KBM-7 (cell line): ENCODE measurements at regions not wholly inside any gene's neighbourhood (a gene's known extent, or its start where the extent isn't known, plus 50 kb on each side); places are given as distances from the start of the nearest gene placed in this dataset.

Experiments
- DNase-seq: peaks from one replicate; pipeline ENCODE4 v3.0.0-alpha.2; 2015
- in situ Hi-C: fragments of 300-500 bp; cut with MboI; formaldehyde crosslinking; loops from 2 replicates; pipeline ENCODE4 v1.14.3; 2020; ENCODE audit warnings: low sequenced_read_pairs, low pct_unique_long_range_greater_than_20kb, mixed read lengths

DNA sequence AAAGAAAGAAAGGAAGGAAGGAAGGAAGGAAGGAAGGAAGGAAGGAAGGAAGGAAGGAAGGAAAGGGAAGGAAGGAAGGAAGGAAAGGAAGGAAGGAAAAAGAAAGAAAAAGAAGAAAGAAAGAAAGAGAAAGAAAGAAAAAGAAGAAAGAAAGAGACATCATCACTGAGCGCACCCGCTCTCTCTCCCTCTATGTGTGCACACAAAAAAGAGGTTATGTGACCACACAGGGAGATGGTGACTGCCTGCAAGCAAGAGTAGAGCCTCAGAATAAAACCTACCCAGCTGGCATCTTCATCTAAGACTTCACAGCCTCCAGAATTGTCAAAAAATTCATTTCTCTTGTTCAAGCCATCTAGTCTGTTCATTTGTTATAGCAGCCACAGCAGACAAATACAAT, 1307.4 kb upstream of the ACVR2A start:
- in situ Hi-C loops: no loop called here
- DNase-seq: no peak

GRCh38 chr2:146532509-146533147, 1312.2 kb upstream of the ACVR2A start:
- in situ Hi-C loops: no loop called here
- no peak for DNase-seq

DNA sequence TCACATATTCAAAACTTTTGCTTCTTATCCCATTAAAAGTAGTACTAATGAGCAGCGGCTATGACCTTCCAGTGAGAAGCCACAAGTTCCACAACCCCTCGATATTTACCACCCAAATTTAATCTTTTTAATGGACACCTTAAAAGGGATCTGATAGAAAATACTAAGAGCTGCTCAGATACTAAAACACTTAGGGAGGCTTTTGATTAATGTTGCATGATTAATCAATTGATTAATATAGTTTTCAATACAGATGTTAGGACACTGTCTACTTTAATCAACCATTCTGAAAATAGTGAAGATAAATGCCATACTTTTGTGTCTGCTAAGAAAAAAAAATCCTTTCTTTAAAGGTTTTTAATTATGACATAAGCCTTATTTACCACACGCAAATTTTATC, 1312.8 kb upstream of the ACVR2A start:
- no peak for DNase-seq
- in situ Hi-C loops: no loop called here

DNA sequence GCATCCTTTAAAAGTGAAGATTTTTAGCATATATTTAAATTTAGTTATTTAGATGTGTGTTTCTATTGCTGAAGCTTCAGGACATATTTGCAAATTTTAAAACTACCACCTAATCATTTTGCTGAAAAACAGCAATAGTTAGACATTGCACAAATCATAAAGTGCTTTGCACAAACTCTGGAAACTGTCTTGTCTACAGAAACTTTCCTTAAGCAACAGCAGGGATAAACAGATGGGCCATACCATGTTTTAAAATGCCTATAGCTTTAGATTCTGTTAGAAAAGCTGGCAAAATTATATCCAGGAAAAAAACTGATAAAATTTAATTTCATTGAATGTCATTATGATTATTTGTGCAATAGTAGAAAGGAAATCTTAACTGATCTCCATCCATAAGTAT, 1313.9 kb upstream of the ACVR2A start:
- in situ Hi-C loops: no loop called here
- no peak for DNase-seq

- no peak for DNase-seq
- in situ Hi-C loops: no loop called here
Observed at GRCh38 chr2:146527166-146527565, 1317.7 kb upstream of the ACVR2A start.

- peak; percentile 11 for DNase-seq
- in situ Hi-C loops: no loop called here
Observed at GRCh38 chr2:146523196-146523595, 1321.6 kb upstream of the ACVR2A start.

- no peak for DNase-seq
Observed at GRCh38 chr2:146506851-146507250, 1338.0 kb upstream of the ACVR2A start.

DNA sequence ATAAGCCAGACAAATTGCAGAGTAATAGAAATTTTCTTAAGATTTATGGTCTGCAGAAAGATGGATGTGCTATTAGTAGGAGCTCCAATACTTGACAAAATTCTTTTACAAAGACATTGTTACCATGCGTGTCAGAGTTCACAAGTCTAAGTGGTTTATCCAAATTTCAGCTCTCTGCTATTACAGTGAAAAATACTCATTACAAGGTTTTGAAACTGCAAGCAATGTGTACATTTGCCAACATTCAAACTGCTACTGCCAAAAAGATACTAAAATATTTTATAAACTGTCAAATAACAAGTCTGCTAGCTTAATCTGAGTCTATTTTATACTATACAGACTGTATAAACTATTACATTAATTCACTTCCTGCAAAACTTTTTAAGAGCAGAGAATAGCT, 1341.5 kb upstream of the ACVR2A start:
- in situ Hi-C loops: no loop called here
- DNase-seq: no peak

More at GRCh38 chr2:146506851-146507250, 1338.0 kb upstream of the ACVR2A start:
- in situ Hi-C loops: no loop called here

DNA sequence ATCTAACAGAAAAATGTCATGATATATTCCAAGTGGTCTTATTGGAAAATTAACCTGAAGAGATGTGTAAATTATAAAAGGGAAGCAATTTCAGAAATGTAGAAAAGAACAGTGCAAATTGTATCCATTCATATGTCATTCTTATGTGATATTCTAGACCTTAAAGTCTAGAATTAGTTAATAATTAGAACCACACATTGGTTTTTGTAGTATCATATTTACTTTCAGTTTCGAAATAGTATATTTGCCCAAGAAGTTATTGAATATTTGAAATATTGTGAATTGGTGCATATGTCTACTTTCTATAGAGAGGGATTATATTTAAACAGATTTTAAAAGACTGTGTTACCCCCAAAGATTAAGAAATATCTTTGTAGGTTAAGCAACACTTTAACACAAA, 1348.6 kb upstream of the ACVR2A start:
- in situ Hi-C loops: no loop called here
- no peak for DNase-seq

DNA sequence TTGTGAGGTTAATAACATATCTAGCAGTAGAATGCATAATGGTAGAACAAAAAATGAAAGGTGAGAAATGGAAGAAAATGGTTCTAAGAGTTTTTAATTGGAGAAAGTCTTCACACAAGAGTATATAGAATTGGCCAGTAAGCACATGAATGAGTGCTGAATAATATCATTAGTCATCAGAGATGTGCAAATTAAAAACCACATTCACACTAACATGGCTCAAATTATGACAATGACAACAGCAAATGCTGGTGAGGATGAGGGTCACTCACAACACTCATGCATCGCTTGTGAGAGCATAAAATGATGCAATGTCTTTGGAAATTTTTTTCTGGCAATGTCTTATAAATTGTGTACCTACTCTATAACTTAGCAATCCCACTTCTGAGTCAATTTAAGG, 1355.4 kb upstream of the ACVR2A start:
- DNase-seq: no peak
- in situ Hi-C loops: no loop called here

DNA sequence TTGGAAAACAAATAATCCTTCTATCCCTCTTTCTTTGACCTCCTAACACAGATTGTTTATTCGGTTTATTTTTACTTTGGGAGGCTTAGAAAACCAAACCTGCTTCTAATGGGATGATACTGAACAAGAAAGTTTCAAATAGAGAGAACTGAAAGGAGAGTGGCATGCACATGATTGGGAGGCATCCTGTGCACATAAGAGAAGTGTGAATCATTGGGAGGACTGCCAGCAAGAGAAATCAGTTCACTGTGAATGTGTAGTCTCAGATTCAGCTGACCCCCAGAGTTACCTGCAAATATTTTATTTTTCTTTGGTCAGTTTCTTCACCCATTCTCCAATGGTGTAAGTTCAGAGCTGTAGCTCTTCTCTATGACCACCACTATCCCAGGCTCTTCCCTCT, 1363.2 kb upstream of the ACVR2A start:
- no peak for DNase-seq
- in situ Hi-C loops: no loop called here

- no peak for DNase-seq
- in situ Hi-C loops: no loop called here
Observed at GRCh38 chr2:146477383-146477782, 1367.4 kb upstream of the ACVR2A start.

DNA sequence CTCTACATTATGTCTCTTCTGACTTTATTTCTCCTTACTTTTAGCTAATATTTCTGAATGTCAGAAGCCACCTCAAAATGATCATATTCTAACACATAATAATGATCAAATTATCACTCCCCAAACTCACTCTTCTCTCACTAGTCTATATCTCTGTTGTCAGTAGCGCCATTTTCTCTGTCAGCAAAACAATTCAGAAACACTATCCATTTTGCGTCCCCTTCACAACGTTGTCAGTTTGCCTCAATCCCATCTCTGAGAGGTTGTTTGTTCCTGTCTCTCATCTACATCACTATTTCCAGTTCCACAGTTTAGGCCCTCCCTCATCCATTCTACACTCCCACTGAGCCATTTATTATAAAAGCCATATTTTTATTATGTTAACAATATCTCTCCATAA, 1376.3 kb upstream of the ACVR2A start:
- in situ Hi-C loops: no loop called here
- DNase-seq: no peak

DNA sequence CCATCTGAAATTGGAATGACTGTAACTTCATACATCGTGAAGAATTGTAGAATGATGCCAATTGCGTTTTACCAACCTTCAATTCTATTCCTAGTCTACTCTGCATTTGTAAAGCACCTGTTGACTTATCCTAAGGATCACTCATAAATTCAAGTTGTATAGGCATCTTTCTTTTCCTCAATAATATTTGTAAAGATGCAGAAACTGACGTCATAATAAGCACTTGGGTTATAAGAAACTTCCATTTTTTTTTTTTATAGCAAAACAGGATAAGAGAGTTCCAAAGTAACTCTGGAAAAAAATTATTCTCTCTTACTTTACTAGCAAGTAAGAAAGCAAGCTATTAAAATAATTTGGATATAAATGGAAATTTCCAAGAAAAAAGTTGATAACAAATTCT, 1377.4 kb upstream of the ACVR2A start:
- no peak for DNase-seq
- in situ Hi-C loops: no loop called here

DNA sequence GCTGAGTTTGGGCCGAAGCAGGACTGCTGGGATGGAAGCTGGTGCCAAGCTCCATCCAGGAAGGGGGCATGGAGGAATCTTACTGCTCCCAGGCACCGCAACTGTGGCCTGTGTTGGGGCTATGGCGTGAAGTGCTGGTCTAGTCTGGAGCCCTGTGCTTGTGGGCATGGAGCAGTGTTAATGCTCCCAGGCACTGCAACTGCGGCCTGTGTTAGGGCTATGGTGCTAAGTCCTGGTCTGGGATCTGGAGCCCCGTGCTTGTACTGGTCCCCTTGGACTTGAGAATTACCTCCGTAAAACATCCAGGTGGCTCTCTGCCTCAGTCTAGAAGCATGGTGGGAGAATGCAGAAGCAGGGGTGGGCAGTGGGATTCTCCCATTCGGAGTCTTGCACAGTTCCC, 1379.4 kb upstream of the ACVR2A start:
- no peak for DNase-seq
- in situ Hi-C loops: no loop called here

DNA sequence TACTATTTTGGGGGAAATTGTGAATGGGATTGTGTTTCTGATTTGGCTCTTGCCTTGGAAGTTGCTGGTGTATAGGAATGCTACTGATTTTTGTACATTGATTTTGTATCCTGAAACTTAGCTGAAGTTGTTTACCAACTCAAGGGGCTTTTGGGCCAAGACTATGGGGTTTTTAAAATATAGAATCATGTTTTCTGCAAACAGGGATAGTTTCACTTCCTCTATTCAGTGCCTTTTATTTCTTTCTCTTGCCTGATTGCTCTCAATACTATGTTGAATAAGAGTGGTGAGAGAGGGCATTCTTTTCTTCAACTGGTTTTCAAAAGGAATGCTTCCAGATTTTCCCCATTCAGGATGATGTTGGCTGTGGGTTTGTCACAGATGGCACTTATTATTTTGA, 1383.8 kb upstream of the ACVR2A start:
- no peak for DNase-seq
- in situ Hi-C loops: no loop called here

DNA sequence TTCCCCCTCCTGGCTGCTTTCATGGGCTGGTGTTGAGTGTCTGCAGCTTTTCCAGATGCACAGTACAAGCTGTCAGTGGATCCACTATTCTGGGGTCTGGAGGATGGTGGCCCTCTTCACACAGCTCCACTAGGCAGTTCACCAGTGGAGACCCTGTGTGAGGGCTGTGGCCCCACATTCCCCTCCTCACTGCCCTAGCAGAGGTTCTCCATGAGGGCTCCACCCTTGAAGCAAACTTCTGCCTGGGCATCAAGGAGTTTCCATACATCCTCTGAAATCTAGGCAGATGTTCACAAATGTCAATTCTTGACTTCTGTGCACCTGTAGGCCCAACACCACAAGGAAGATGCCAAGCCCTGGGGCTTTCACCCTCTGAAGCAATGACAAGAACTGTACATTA, 1386.2 kb upstream of the ACVR2A start:
- in situ Hi-C loops: no loop called here
- DNase-seq: no peak

- DNase-seq: no peak
- in situ Hi-C loops: no loop called here
Observed at GRCh38 chr2:146457221-146457620, 1387.6 kb upstream of the ACVR2A start.

GRCh38 chr2:146455325-146455724, 1389.5 kb upstream of the ACVR2A start:
- DNase-seq: peak; percentile 1
- in situ Hi-C loops: no loop called here

- DNase-seq: no peak
- in situ Hi-C loops: no loop called here
Observed at GRCh38 chr2:146451972-146452371, 1392.9 kb upstream of the ACVR2A start.

DNA sequence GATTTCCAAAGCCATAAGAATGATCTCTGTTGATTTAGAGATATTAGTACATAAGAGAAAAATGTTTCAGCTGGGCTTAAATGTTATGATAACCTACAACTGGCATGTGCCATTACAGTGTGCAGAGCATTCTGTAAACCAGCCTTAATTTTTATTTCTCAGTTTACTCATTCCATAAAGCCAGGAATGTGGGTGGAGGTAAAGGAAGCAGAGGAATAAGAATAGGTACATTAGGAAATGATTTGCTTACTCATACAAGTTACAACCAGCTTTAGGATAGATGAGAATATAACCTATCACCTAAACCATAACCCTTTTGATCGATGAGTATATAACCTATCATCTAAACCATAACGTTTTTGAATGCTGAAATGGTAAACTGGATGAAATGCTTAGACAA, 1394.7 kb upstream of the ACVR2A start:
- in situ Hi-C loops: no loop called here
- DNase-seq: no peak

DNA sequence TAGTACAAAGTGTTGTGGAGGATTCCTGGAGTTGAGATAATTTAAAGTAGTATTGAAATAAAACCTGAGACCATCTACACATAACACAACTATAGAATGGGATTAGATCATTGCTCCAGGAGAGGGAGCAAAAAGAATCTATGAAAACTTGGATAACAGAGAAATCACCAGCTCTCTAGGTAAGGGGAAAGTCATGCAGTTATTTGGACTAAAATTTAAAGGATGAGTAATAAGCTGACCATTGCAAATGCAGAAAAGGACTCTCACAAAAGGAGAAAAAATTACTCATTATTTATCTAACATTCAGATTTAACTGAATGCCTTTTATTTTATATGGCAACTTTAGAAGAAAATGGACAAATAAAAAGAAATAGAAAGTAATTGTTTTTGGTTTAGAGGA, 1399.8 kb upstream of the ACVR2A start:
- DNase-seq: no peak
- in situ Hi-C loops: no loop called here
